ENCODE measurements at regions not wholly inside any gene's neighbourhood (a gene's known extent, or its start where the extent isn't known, plus 50 kb on each side); places are given as distances from the start of the nearest gene placed in this dataset.

- peaks cover 3 to 4% of the 10 kb centered on the region in 2 donors for H3K9me3 ChIP-seq (ENCODE audit: control insufficient read depth in 2 of 2, insufficient read depth in 1 of 2, low read depth in 1 of 2, low read length in 1 of 2)
- no peak overlapping the region for H3K4me3 ChIP-seq (ENCODE audit: low read depth in 1 of 2, low read length in 2 of 2)
- no peak overlapping the region for H3K27ac ChIP-seq (ENCODE audit: low read depth in 2 of 2, low read length in 1 of 2)
- no peaks in the 10 kb centered on the region for H3K4me1 ChIP-seq (ENCODE audit: control insufficient read depth in 2 of 2, insufficient read depth in 2 of 2, low read length in 1 of 2)
- no peaks in the 10 kb centered on the region for H3K27me3 ChIP-seq (ENCODE audit: control insufficient read depth in 1 of 2, insufficient read depth in 2 of 2, low read length in 2 of 2)
- H3K36me3 ChIP-seq (ENCODE audit: control insufficient read depth in 2 of 2, insufficient read depth in 2 of 2, low read length in 1 of 2), result no peaks in the 10 kb centered on the region
- WGBS, 2 donors, result 90 to 96% methylated on average over 2 of the region's 2 CpGs
Observed at GRCh38 chr18:73283032-73283431, 415.2 kb upstream of the NETO1 start.

- no peaks in the 10 kb centered on the region for H3K27me3 ChIP-seq (ENCODE audit: control insufficient read depth in 1 of 2, insufficient read depth in 2 of 2, low read length in 2 of 2)
- no peaks in the 10 kb centered on the region for H3K36me3 ChIP-seq (ENCODE audit: control insufficient read depth in 2 of 2, insufficient read depth in 2 of 2, low read length in 1 of 2)
- H3K4me1 ChIP-seq (ENCODE audit: control insufficient read depth in 2 of 2, insufficient read depth in 2 of 2, low read length in 1 of 2), result no peaks in the 10 kb centered on the region
- 84 to 87% methylated on average over 11 of the region's 11 CpGs for WGBS, 2 donors
- H3K9me3 ChIP-seq (ENCODE audit: control insufficient read depth in 2 of 2, insufficient read depth in 1 of 2, low read depth in 1 of 2, low read length in 1 of 2), result peaks cover 3 to 4% of the 10 kb centered on the region in 2 donors
- H3K27ac ChIP-seq (ENCODE audit: low read depth in 2 of 2, low read length in 1 of 2), result no peak overlapping the region
- no peak overlapping the region for H3K4me3 ChIP-seq (ENCODE audit: low read depth in 1 of 2, low read length in 2 of 2)
Observed at GRCh38 chr18:73279498-73279897, 411.7 kb upstream of the NETO1 start.

DNA sequence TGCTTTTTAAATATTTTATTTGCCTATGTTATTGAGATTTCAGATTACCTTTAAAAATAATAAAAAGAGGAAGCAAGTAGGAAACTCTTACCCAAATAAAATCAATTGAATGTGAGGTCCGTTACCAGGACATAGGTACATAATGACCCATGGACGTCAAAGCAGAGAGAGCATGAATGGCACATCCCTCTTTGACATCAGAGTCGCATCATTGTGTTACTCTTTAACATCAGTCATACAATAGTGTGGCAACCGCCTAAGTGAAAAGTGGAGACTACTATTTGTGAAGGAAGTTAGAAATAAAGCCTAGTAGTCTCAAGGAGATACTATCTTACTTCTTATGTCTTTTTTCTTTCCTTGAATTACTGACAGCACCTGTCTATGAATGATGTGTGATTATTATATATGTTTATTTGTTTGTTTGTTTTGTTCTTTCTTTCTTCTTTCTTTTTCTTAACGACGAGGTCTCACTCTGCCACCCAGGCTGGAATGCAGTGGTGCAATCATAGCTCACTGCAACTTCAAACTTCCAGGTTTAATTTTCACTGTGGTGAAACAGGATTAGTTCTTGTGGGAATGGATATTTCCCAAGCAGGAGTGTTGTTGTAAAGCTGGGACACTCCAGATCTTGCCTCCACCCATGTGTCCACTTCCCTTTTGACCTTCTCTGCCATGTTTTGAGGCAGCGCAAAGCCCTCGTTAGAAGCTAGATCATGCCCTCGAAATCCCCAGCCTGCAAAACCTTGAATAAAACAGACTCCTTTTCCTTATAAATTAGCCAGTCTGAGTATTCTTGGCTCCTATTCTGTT, 407.2 kb upstream of the NETO1 start:
- WGBS, 2 donors, result 85% methylated on average over 9 of the region's 9 CpGs
- Histone ChIP-seq H3K36me3 (ENCODE audit: control insufficient read depth in 2 of 2, insufficient read depth in 2 of 2, low read length in 1 of 2) (no peaks in the 10 kb centered on the region), H3K9me3 (ENCODE audit: control insufficient read depth in 2 of 2, insufficient read depth in 1 of 2, low read depth in 1 of 2, low read length in 1 of 2) (peaks cover 3 to 4% of the 10 kb centered on the region in 2 donors), H3K4me1 (ENCODE audit: control insufficient read depth in 2 of 2, insufficient read depth in 2 of 2, low read length in 1 of 2) (no peaks in the 10 kb centered on the region), H3K27me3 (ENCODE audit: control insufficient read depth in 1 of 2, insufficient read depth in 2 of 2, low read length in 2 of 2) (no peaks in the 10 kb centered on the region), H3K27ac (ENCODE audit: low read depth in 2 of 2, low read length in 1 of 2) (no peak overlapping the region), H3K4me3 (ENCODE audit: low read depth in 1 of 2, low read length in 2 of 2) (no peak overlapping the region)

DNA sequence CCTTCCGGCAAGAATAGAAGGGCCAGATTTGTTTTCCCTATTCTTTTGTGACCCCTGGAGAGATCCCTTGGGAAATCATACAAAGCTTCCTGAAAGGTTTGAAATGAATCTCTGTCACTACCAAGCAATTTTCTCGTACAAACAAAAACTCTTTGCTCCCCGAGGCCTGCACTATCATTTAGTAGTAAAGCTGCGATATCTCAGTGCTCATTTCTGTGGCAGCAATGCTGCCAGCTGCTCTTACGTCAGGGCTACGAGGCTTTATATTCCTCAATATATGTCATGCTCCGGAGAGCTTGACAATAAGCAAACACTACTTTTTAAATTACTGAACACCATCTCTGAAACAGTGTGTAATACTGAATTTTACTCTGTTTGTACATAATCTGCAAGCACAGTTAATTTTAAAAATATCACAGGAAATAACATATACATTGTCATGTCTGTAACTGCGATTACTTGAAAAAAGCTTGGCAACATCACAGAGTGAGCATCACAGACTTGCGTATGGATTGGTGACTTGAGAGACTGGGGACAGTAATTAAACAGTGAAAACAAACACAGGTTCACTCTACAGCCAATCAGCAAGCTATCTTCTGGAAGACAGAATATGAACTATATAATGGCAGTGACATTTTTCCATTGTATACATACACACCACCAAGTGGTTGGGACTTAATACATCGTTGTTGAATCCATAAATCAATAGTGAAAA, 403.3 kb upstream of the NETO1 start:
- H3K27me3 ChIP-seq (ENCODE audit: control insufficient read depth in 1 of 2, insufficient read depth in 2 of 2, low read length in 2 of 2), result no peaks in the 10 kb centered on the region
- whole genome bisulfite sequencing, 2 donors, result 53 to 57% methylated on average over 10 of the region's 10 CpGs

DNA sequence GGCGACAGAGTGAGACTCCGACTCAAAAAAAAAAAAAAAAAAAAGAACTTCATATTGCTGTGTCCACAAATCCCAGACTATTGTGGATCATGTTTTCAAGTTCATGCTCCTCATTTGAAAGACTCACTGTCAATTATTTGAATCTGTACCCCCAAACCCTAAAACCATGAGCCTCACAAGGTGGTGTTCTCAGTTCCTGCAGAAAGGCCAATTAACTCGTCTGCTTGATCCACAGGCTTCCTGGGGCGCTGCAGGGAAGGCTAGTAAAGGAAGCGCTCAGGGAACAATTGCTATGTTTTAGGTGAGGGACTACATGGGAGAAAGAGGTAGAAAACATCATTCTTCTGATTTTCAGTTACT, 396.8 kb upstream of the NETO1 start:
- Histone ChIP-seq H3K9me3 (ENCODE audit: control insufficient read depth in 2 of 2, insufficient read depth in 1 of 2, low read depth in 1 of 2, low read length in 1 of 2) (no peaks in the 10 kb centered on the region), H3K4me3 (ENCODE audit: low read depth in 1 of 2, low read length in 2 of 2) (no peak overlapping the region), H3K4me1 (ENCODE audit: control insufficient read depth in 2 of 2, insufficient read depth in 2 of 2, low read length in 1 of 2) (no peaks in the 10 kb centered on the region), H3K36me3 (ENCODE audit: control insufficient read depth in 2 of 2, insufficient read depth in 2 of 2, low read length in 1 of 2) (no peaks in the 10 kb centered on the region), H3K27me3 (ENCODE audit: control insufficient read depth in 1 of 2, insufficient read depth in 2 of 2, low read length in 2 of 2) (no peaks in the 10 kb centered on the region), H3K27ac (ENCODE audit: low read depth in 2 of 2, low read length in 1 of 2) (no peak overlapping the region)
- 68 to 86% methylated on average over 4 to 5 of the region's 5 CpGs for WGBS, 2 donors

More for the DNA sequence above, 403.3 kb upstream of the NETO1 start:
- H3K36me3 ChIP-seq (ENCODE audit: control insufficient read depth in 2 of 2, insufficient read depth in 2 of 2, low read length in 1 of 2), result no peaks in the 10 kb centered on the region
- H3K4me3 ChIP-seq (ENCODE audit: low read depth in 1 of 2, low read length in 2 of 2), result no peak overlapping the region
- no peaks in the 10 kb centered on the region for H3K9me3 ChIP-seq (ENCODE audit: control insufficient read depth in 2 of 2, insufficient read depth in 1 of 2, low read depth in 1 of 2, low read length in 1 of 2)
- H3K27ac ChIP-seq (ENCODE audit: low read depth in 2 of 2, low read length in 1 of 2), result no peak overlapping the region
- no peaks in the 10 kb centered on the region for H3K4me1 ChIP-seq (ENCODE audit: control insufficient read depth in 2 of 2, insufficient read depth in 2 of 2, low read length in 1 of 2)

DNA sequence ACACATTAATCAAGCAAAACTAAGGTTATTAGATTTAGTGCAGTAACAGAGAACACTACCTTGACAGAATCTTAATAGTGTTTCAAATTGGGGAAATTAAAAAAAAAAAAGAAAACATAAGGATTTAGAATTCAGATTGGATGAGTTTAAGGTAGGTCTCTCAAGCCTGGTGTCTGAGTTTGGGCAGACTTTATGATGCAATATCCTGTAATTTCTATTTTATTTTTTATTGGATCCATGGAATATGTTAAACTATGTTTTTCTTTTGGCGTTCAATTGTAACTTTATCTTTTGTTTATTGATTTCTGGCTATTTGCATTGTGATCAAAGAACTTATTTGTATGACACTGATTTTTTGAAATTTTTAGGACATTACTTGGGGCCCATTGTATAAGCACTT, 394.1 kb upstream of the NETO1 start:
- Histone ChIP-seq H3K27me3 (ENCODE audit: control insufficient read depth in 1 of 2, insufficient read depth in 2 of 2, low read length in 2 of 2) (no peaks in the 10 kb centered on the region), H3K27ac (ENCODE audit: low read depth in 2 of 2, low read length in 1 of 2) (no peak overlapping the region), H3K4me3 (ENCODE audit: low read depth in 1 of 2, low read length in 2 of 2) (no peak overlapping the region), H3K36me3 (ENCODE audit: control insufficient read depth in 2 of 2, insufficient read depth in 2 of 2, low read length in 1 of 2) (no peaks in the 10 kb centered on the region), H3K9me3 (ENCODE audit: control insufficient read depth in 2 of 2, insufficient read depth in 1 of 2, low read depth in 1 of 2, low read length in 1 of 2) (no peaks in the 10 kb centered on the region), H3K4me1 (ENCODE audit: control insufficient read depth in 2 of 2, insufficient read depth in 2 of 2, low read length in 1 of 2) (no peaks in the 10 kb centered on the region)
- WGBS, 2 donors, result 85 to 90% methylated on average over 1 of the region's 1 CpG

- Histone ChIP-seq H3K4me1 (ENCODE audit: control insufficient read depth in 2 of 2, insufficient read depth in 2 of 2, low read length in 1 of 2) (no peaks in the 10 kb centered on the region), H3K27ac (ENCODE audit: low read depth in 2 of 2, low read length in 1 of 2) (no peak overlapping the region), H3K27me3 (ENCODE audit: control insufficient read depth in 1 of 2, insufficient read depth in 2 of 2, low read length in 2 of 2) (no peaks in the 10 kb centered on the region), H3K9me3 (ENCODE audit: control insufficient read depth in 2 of 2, insufficient read depth in 1 of 2, low read depth in 1 of 2, low read length in 1 of 2) (no peaks in the 10 kb centered on the region), H3K36me3 (ENCODE audit: control insufficient read depth in 2 of 2, insufficient read depth in 2 of 2, low read length in 1 of 2) (no peaks in the 10 kb centered on the region), H3K4me3 (ENCODE audit: low read depth in 1 of 2, low read length in 2 of 2) (no peak overlapping the region)
- 65 to 68% methylated on average over 4 of the region's 4 CpGs for WGBS, 2 donors
Observed at GRCh38 chr18:73261243-73261642, 393.5 kb upstream of the NETO1 start.

DNA sequence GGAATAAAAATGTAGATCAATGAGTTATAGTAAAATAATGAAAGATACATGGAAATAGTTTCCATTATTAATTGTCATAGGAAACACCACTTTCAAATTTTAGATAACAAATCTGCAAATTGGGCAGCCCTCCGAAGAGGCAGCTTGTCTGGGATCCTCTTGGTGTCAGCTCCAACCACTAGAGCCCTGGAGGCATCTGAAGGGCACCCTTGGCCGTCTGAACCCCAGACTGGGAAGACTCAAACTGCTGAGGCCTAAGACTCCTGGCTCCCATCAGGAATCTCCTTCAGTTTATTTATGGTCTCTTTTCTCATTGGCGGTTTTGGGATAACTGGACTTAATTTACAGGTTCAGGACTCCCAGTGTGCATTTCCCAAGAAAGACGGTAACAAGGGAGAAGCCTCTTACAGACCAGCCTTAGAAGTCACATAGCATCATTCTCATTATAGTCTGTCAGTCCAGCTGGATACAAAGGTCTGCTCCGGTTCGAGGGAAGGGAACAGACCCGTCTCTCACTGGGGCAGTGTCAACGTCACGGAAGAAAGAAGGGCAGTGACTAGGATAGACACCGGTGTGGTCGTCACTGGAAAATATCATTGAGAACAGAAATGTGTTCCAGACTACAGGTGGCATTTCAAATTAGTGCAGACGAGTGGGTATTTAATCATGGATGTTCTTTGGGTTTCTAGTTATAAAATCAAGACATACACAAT, 390.7 kb upstream of the NETO1 start:
- H3K36me3 ChIP-seq (ENCODE audit: control insufficient read depth in 2 of 2, insufficient read depth in 2 of 2, low read length in 1 of 2), result no peaks in the 10 kb centered on the region
- WGBS, 2 donors, result 82 to 87% methylated on average over 12 of the region's 12 CpGs
- H3K4me1 ChIP-seq (ENCODE audit: control insufficient read depth in 2 of 2, insufficient read depth in 2 of 2, low read length in 1 of 2), result no peaks in the 10 kb centered on the region
- H3K9me3 ChIP-seq (ENCODE audit: control insufficient read depth in 2 of 2, insufficient read depth in 1 of 2, low read depth in 1 of 2, low read length in 1 of 2), result no peaks in the 10 kb centered on the region
- H3K27me3 ChIP-seq (ENCODE audit: control insufficient read depth in 1 of 2, insufficient read depth in 2 of 2, low read length in 2 of 2), result no peaks in the 10 kb centered on the region
- no peak overlapping the region for H3K27ac ChIP-seq (ENCODE audit: low read depth in 2 of 2, low read length in 1 of 2)
- no peak overlapping the region for H3K4me3 ChIP-seq (ENCODE audit: low read depth in 1 of 2, low read length in 2 of 2)

GRCh38 chr18:73254564-73254963, 386.8 kb upstream of the NETO1 start:
- 75 to 78% methylated on average over 5 of the region's 5 CpGs for WGBS, 2 donors

More at GRCh38 chr18:73254564-73254963, 386.8 kb upstream of the NETO1 start:
- Histone ChIP-seq H3K4me3 (ENCODE audit: low read depth in 1 of 2, low read length in 2 of 2) (no peak overlapping the region), H3K9me3 (ENCODE audit: control insufficient read depth in 2 of 2, insufficient read depth in 1 of 2, low read depth in 1 of 2, low read length in 1 of 2) (no peaks in the 10 kb centered on the region), H3K27me3 (ENCODE audit: control insufficient read depth in 1 of 2, insufficient read depth in 2 of 2, low read length in 2 of 2) (no peaks in the 10 kb centered on the region), H3K36me3 (ENCODE audit: control insufficient read depth in 2 of 2, insufficient read depth in 2 of 2, low read length in 1 of 2) (no peaks in the 10 kb centered on the region), H3K4me1 (ENCODE audit: control insufficient read depth in 2 of 2, insufficient read depth in 2 of 2, low read length in 1 of 2) (no peaks in the 10 kb centered on the region), H3K27ac (ENCODE audit: low read depth in 2 of 2, low read length in 1 of 2) (no peak overlapping the region)
